T-helper 17 cell (primary cell): ENCODE measurements at regions not wholly inside any gene's neighbourhood (a gene's known extent, or its start where the extent isn't known, plus 50 kb on each side); places are given as distances from the start of the nearest gene placed in this dataset.
A peak's percentile ranks its signal among the peaks of the same experiment; 100 is the strongest.
"Not testable (repeated sequence)": the region's sequence is repeated elsewhere in the genome, so short reads cannot be mapped to it uniquely, and the experiment has no call there.

Experiments used
- ATAC-seq: fragments of 150-1000 bp; cut with Tn5 transposase; 2 replicates; pipeline ENCODE4 v1.10.0; 2021; ENCODE audit warnings: mild to moderate bottlenecking, moderate library complexity
- DNase-seq, 3 donors: peaks; one replicate each; pipeline versions ENCODE4 v3.0.0 to v3.0.0-alpha.2; 2020 to 2021
- H3K9me3 ChIP-seq: one replicate; pipeline ENCODE4 v1.7.0; 2013; ENCODE audit warnings: low read length, mild to moderate bottlenecking; ENCODE audit not compliant: control insufficient read depth, poor library complexity, severe bottlenecking
- H3K27ac Mint-ChIP-seq: one replicate; pipeline ENCODE4 v1.8.0; 2022; ENCODE audit warnings: mild to moderate bottlenecking, moderate library complexity, mixed read lengths
- H3K27me3 Mint-ChIP-seq: one replicate; pipeline ENCODE4 v1.8.0; 2022; ENCODE audit warnings: mixed read lengths
- H3K36me3 Mint-ChIP-seq: one replicate; pipeline ENCODE4 v1.8.0; 2022; ENCODE audit warnings: low read depth, mixed read lengths
- H3K4me1 Mint-ChIP-seq: one replicate; pipeline ENCODE4 v1.8.0; 2022; ENCODE audit warnings: mild to moderate bottlenecking, mixed read lengths
- H3K4me3 Mint-ChIP-seq: one replicate; pipeline ENCODE4 v1.8.0; 2022; ENCODE audit warnings: mild to moderate bottlenecking, moderate library complexity, mixed read lengths

GRCh38 chr1:121558514-121558913, 373.7 kb downstream of the SRGAP2C start:
- DNase-seq (no peak), ATAC-seq (no peak)
- Mint-ChIP-seq H3K27ac (peak overlapping the region; percentile 77), H3K36me3 (peaks cover 4% of the 10 kb centered on the region), H3K4me3 (peak overlapping the region; percentile 62), H3K4me1 (peaks cover 17% of the 10 kb centered on the region), H3K27me3 (no peaks in the 10 kb centered on the region)
- no peaks in the 10 kb centered on the region for H3K9me3 ChIP-seq

DNA sequence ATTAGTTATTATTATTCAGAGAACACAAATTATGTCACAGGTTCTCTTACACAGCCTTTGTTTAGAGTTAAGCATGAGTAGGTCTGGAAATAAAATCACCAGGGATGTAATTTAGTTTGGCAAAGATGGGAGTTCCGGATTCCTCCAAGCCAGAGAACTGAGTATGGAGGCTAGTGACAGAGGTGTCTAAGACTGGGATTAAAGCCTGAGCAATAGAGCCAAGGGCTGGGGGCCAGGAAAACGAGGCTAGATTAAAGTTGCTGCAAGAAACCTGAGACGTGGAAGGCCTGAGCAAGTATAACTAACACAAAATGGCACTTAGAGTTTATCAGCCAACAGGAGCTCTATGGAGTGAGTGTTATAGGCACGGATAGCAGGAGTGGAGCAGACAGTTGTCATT, 381.6 kb downstream of the SRGAP2C start:
- peaks cover 18% of the 10 kb centered on the region for H3K4me1 Mint-ChIP-seq
- no peaks in the 10 kb centered on the region for H3K27me3 Mint-ChIP-seq
- ATAC-seq (no peak), DNase-seq (no peak)
- H3K36me3 Mint-ChIP-seq = peaks cover 3% of the 10 kb centered on the region
- H3K27ac Mint-ChIP-seq = no peak overlapping the region
- no peak overlapping the region for H3K4me3 Mint-ChIP-seq
- no peaks in the 10 kb centered on the region for H3K9me3 ChIP-seq

DNA sequence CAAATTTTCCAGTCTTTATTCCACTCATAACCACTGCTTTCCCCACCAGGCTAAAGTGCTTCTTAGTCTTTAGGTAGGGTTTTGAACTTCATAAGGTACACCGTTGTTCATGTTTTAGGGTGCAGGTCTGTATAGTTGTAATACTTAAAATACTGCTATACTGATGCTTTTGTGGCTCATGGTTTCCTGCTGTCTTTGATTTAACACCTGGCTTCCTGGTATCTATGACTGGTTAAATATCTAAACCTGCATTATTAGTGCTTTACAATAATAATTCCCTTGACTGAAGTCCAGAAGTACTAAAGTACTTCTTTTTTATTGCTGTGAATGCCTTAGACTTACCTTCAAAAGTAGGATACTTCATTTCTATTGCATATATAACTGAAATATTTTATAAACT, 384.7 kb downstream of the SRGAP2C start:
- H3K9me3 ChIP-seq = no peaks in the 10 kb centered on the region
- ATAC-seq (no peak), DNase-seq (no peak)
- Mint-ChIP-seq H3K27me3 (no peaks in the 10 kb centered on the region), H3K36me3 (peaks cover 3% of the 10 kb centered on the region), H3K4me3 (peak overlapping the region; percentile 43), H3K27ac (peak overlapping the region; percentile 39), H3K4me1 (peaks cover 14% of the 10 kb centered on the region)

GRCh38 chr1:121573881-121574504, 389.2 kb downstream of the SRGAP2C start:
- peaks cover 11% of the 10 kb centered on the region for H3K4me1 Mint-ChIP-seq
- not testable (repeated sequence) for H3K27ac Mint-ChIP-seq, H3K4me3 Mint-ChIP-seq, H3K36me3 Mint-ChIP-seq, H3K9me3 ChIP-seq, ATAC-seq, DNase-seq, H3K27me3 Mint-ChIP-seq

DNA sequence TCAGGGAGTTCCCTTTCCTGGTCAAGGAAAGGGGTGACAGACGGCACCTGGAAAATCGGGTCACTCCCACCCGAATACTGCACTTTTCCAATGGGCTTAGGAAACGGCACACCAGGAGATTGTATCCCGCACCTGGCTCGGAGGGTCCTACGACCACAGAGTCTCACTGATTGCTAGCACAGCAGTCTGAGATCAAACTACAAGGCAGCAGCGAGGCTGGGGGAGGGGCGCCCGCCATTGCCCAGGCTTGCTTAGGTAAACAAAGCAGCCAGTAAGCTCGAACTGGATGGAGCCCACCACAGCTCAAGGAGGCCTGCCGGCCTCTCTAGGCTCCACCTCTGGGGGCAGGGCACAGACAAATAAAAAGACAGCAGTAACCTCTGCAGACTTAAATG, 389.7 kb downstream of the SRGAP2C start:
- DNase-seq, H3K27me3 Mint-ChIP-seq, H3K9me3 ChIP-seq, H3K4me1 Mint-ChIP-seq, H3K27ac Mint-ChIP-seq, H3K36me3 Mint-ChIP-seq, ATAC-seq, H3K4me3 Mint-ChIP-seq: not testable (repeated sequence)

- not testable (repeated sequence) for H3K4me3 Mint-ChIP-seq, DNase-seq, ATAC-seq, H3K4me1 Mint-ChIP-seq, H3K36me3 Mint-ChIP-seq, H3K27me3 Mint-ChIP-seq, H3K9me3 ChIP-seq, H3K27ac Mint-ChIP-seq
These were observed 398.1 kb downstream of the SRGAP2C start for GRCh38 chr1:121582898-121583297.

GRCh38 chr1:121586369-121587229, 401.8 kb downstream of the SRGAP2C start:
- H3K4me3 Mint-ChIP-seq = no peak overlapping the region
- peaks cover 6% of the 10 kb centered on the region for H3K4me1 Mint-ChIP-seq
- peaks cover 4% of the 10 kb centered on the region for H3K9me3 ChIP-seq
- peak overlapping the region; percentile 5 for H3K27ac Mint-ChIP-seq
- peaks cover 6% of the 10 kb centered on the region for H3K36me3 Mint-ChIP-seq
- H3K27me3 Mint-ChIP-seq = no peaks in the 10 kb centered on the region
- ATAC-seq = no peak
- DNase-seq = no peak

GRCh38 chr1:121587230-121587569, 402.4 kb downstream of the SRGAP2C start:
- Mint-ChIP-seq H3K36me3 (peaks cover 6% of the 10 kb centered on the region), H3K4me3 (no peak overlapping the region)
- no peak for ATAC-seq

DNA sequence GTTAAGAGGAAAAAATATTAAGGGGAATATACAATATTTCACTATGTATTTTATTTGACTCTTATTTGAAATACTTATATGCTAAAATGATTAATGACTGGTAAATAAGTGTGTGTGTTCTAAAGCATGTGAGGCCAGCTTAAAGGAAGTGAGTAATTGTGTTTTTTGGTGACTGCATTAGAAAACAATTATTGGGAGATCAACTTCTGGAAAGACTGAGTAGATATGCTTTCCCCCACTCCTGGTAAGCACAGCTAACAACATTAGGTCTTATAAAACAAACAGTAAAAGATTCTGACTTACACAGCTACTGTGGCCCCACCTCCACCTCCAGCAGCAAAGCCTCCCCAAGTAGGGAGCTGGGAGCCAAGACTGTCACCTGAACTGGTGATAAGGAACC, 403.0 kb downstream of the SRGAP2C start:
- no peak for ATAC-seq
- Mint-ChIP-seq H3K27ac (no peak overlapping the region), H3K27me3 (no peaks in the 10 kb centered on the region), H3K36me3 (peaks cover 6% of the 10 kb centered on the region), H3K4me1 (peaks cover 6% of the 10 kb centered on the region), H3K4me3 (no peak overlapping the region)
- peaks cover 4% of the 10 kb centered on the region for H3K9me3 ChIP-seq
- no peak for DNase-seq

More at GRCh38 chr1:121587230-121587569, 402.4 kb downstream of the SRGAP2C start:
- DNase-seq = no peak
- H3K27ac Mint-ChIP-seq = no peak overlapping the region
- H3K9me3 ChIP-seq = peaks cover 4% of the 10 kb centered on the region
- no peaks in the 10 kb centered on the region for H3K27me3 Mint-ChIP-seq
- H3K4me1 Mint-ChIP-seq = peaks cover 6% of the 10 kb centered on the region

GRCh38 chr1:121594096-121594495, 409.3 kb downstream of the SRGAP2C start:
- no peak overlapping the region for H3K4me3 Mint-ChIP-seq
- H3K27me3 Mint-ChIP-seq = no peaks in the 10 kb centered on the region
- H3K36me3 Mint-ChIP-seq = no peaks in the 10 kb centered on the region
- H3K9me3 ChIP-seq = no peaks in the 10 kb centered on the region
- no peak for ATAC-seq
- H3K27ac Mint-ChIP-seq = peak overlapping the region; percentile 66
- DNase-seq = no peak
- peaks cover 8% of the 10 kb centered on the region for H3K4me1 Mint-ChIP-seq

GRCh38 chr1:121595089-121595488, 410.3 kb downstream of the SRGAP2C start:
- no peaks in the 10 kb centered on the region for H3K27me3 Mint-ChIP-seq

DNA sequence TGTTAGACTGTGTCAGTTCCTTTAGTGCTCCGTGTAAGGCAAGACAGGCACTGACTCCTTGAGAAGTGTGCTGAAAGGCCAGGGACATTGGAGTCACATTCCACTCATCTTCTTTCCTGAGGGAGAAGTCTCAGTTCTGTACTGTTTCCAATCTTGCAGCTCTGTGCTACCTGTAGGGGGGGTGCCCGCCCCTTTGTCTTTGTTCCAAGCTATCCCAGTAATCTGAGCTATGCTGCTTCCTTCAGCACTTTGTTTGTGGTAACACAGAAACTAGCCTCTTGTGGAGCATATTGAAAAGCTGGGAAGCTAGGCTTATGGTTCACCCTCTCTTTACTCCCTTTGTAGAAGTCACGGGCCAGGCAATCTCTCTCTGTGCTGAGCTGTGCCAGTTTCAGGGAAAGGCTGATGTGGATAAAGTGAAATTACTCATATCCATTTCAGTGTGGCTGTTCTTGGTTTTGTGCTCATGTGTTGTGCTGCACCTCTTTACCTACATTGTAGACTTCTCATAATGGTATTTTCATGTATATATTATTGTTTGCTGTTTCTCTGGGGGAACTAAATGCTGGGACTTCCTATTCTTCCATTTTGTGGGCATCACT, 420.2 kb downstream of the SRGAP2C start:
- DNase-seq, H3K4me1 Mint-ChIP-seq, H3K27ac Mint-ChIP-seq, H3K36me3 Mint-ChIP-seq, H3K27me3 Mint-ChIP-seq, H3K9me3 ChIP-seq, ATAC-seq, H3K4me3 Mint-ChIP-seq: not testable (repeated sequence)

More at GRCh38 chr1:121595089-121595488, 410.3 kb downstream of the SRGAP2C start:
- no peaks in the 10 kb centered on the region for H3K9me3 ChIP-seq
- Mint-ChIP-seq H3K36me3 (no peaks in the 10 kb centered on the region), H3K4me1 (peaks cover 8% of the 10 kb centered on the region), H3K4me3 (no peak overlapping the region), H3K27ac (peak overlapping the region; percentile 66)
- DNase-seq (no peak), ATAC-seq (no peak)

- H3K4me1 Mint-ChIP-seq, H3K27ac Mint-ChIP-seq, H3K27me3 Mint-ChIP-seq, DNase-seq, H3K9me3 ChIP-seq, H3K36me3 Mint-ChIP-seq: not testable (repeated sequence)
- ATAC-seq = peak; percentile 73
- peak overlapping the region; percentile 41 for H3K4me3 Mint-ChIP-seq
These were observed 422.7 kb downstream of the SRGAP2C start for GRCh38 chr1:121607499-121607898.
